Neural cell (in vitro differentiated cells): ENCODE measurements at regions not wholly inside any gene's neighbourhood (a gene's known extent, or its start where the extent isn't known, plus 50 kb on each side); places are given as distances from the start of the nearest gene placed in this dataset.
"Not testable (repeated sequence)": the region's sequence is repeated elsewhere in the genome, so short reads cannot be mapped to it uniquely, and the experiment has no call there.

Experiments used
- H2AFZ ChIP-seq: fragments of 200-600, 300-800 bp; sonication (generic), shearing (Covaris generic); 2 replicates; pipeline ENCODE4 v1.6.0; 2014; ENCODE audit warnings: low read depth, mild to moderate bottlenecking, antibody characterized with exemption, low read length, moderate library complexity
- H3F3A ChIP-seq: fragments of 200-600 bp; shearing (Covaris generic); 2 replicates; pipeline ENCODE4 v1.6.1; 2016; ENCODE audit warnings: mild to moderate bottlenecking, moderate library complexity, mixed read lengths, antibody characterized with exemption, low read length; ENCODE audit not compliant: insufficient read depth, poor library complexity, severe bottlenecking
- H3K27ac ChIP-seq: fragments of 200-600, 300-800 bp; sonication (generic), shearing (Covaris generic); 2 replicates; pipeline ENCODE4 v1.5.1; 2014; ENCODE audit warnings: mild to moderate bottlenecking, low read length, moderate library complexity
- H3K27me3 ChIP-seq: fragments of 300-800, 200-600 bp; sonication (generic), shearing (Covaris generic); 2 replicates; pipeline ENCODE4 v1.6.0; 2014; ENCODE audit warnings: mild to moderate bottlenecking, low read depth, low read length, moderate library complexity; ENCODE audit not compliant: insufficient read depth
- H3K36me3 ChIP-seq: fragments of 300-800, 200-600 bp; sonication (generic), shearing (Covaris generic); 2 replicates; pipeline ENCODE4 v1.5.1; 2014; ENCODE audit warnings: mild to moderate bottlenecking, antibody characterized with exemption, low read length, moderate library complexity; ENCODE audit not compliant: insufficient read depth
- H3K4me2 ChIP-seq: fragments of 300-800, 200-600 bp; sonication (generic), shearing (Covaris generic); 2 replicates; pipeline ENCODE4 v1.6.0; 2014; ENCODE audit warnings: mild to moderate bottlenecking, low read length
- H3K4me3 ChIP-seq: fragments of 300-800, 200-600 bp; sonication (generic), shearing (Covaris generic); 2 replicates; pipeline ENCODE4 v1.5.1; 2014; ENCODE audit warnings: mild to moderate bottlenecking, low read length, moderate library complexity
- H3K79me2 ChIP-seq: fragments of 200-600 bp; shearing (Covaris generic); replicated peaks from 2 replicates; pipeline ENCODE4 v1.6.0; 2014; ENCODE audit warnings: mild to moderate bottlenecking, low read length, moderate library complexity; ENCODE audit not compliant: insufficient read depth
- H3K9ac ChIP-seq: fragments of 300-800, 200-600 bp; sonication (generic), shearing (Covaris generic); 2 replicates; pipeline ENCODE4 v1.6.1; 2016; ENCODE audit warnings: mild to moderate bottlenecking, low read length, mixed read lengths
- H3K9me2 ChIP-seq: fragments of 200-600 bp; shearing (Covaris generic); 2 replicates; pipeline ENCODE4 v1.6.1; 2016; ENCODE audit warnings: mild to moderate bottlenecking, low read length, mixed read lengths; ENCODE audit not compliant: insufficient read depth
- H3K9me3 ChIP-seq: fragments of 200-600, 300-800 bp; sonication (generic), shearing (Covaris generic); 2 replicates; pipeline ENCODE4 v1.6.1; 2016; ENCODE audit warnings: mild to moderate bottlenecking, mixed run types, low read length, moderate library complexity, mixed read lengths
- H4K20me1 ChIP-seq: fragments of 200-600 bp; shearing (Covaris generic); 2 replicates; pipeline ENCODE4 v1.6.1; 2016; ENCODE audit warnings: mild to moderate bottlenecking, mixed run types; ENCODE audit not compliant: insufficient read depth
- CTCF ChIP-seq: fragments of 450-650 bp; IDR thresholded peaks from 2 replicates; pipeline ENCODE4 v1.5.1; 2014; ENCODE audit warnings: antibody characterized with exemption, mild to moderate bottlenecking, moderate library complexity; ENCODE audit not compliant: poor library complexity, severe bottlenecking
- EP300 ChIP-seq: fragments of 450-650 bp; conservative IDR thresholded peaks from 2 replicates; pipeline ENCODE4 v1.6.1; 2014; ENCODE audit warnings: antibody characterized with exemption, mild to moderate bottlenecking, moderate library complexity; ENCODE audit not compliant: poor library complexity, severe bottlenecking
- EZH2 ChIP-seq: fragments of 200-600, 300-800 bp; shearing (Covaris generic), sonication (generic); IDR thresholded peaks from 2 replicates; pipeline ENCODE4 v1.6.1; 2014; ENCODE audit warnings: antibody characterized with exemption, low read length, borderline replicate concordance, mild to moderate bottlenecking; ENCODE audit not compliant: insufficient read depth, poor library complexity, severe bottlenecking
- MXI1 ChIP-seq: fragments of 450-650 bp; conservative IDR thresholded peaks from 2 replicates; pipeline ENCODE4 v1.6.1; 2014; ENCODE audit warnings: antibody characterized with exemption, mild to moderate bottlenecking; ENCODE audit not compliant: poor library complexity, severe bottlenecking
- POLR2AphosphoS5 ChIP-seq: IDR thresholded peaks from 2 replicates; pipeline ENCODE4 v1.6.1; 2012
- RAD21 ChIP-seq: fragments of 450-650 bp; conservative IDR thresholded peaks from 2 replicates; pipeline ENCODE4 v1.6.1; 2014; ENCODE audit warnings: antibody characterized with exemption, mild to moderate bottlenecking, moderate library complexity
- REST ChIP-seq: IDR thresholded peaks from 2 replicates; pipeline ENCODE4 v1.6.1; 2012; ENCODE audit warnings: borderline replicate concordance
- SMC3 ChIP-seq: fragments of 450-650 bp; conservative IDR thresholded peaks from 2 replicates; pipeline ENCODE4 v1.6.1; 2014; ENCODE audit warnings: antibody characterized with exemption, mild to moderate bottlenecking, moderate library complexity; ENCODE audit not compliant: poor library complexity
- TAF1 ChIP-seq: IDR thresholded peaks from 2 replicates; pipeline ENCODE4 v1.6.1; 2012; ENCODE audit warnings: low read depth

- TF ChIP-seq REST, result no peak
- no peak for TF ChIP-seq TAF1
Observed at GRCh38 chrX:13159886-13160285, 115.5 kb upstream of the FAM9C start (continued).

DNA sequence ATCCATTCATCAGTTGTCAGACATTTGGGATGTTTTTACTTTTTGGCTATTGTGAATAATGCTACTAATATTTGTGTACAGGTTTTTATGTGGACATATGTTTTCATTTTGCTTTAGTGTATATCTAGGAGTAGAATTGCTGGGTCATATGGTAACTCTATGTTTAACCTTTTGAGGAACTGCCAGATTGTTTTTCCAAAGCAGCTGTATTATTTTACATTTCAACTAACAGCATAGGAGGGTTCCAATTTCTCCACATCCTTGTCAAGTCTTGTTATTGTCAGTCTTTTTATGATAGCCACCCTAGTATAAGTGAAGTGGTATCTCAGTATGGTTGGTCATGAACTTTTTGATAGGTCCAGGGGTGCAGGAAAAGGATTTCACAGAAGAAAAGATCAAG, 114.5 kb upstream of the FAM9C start:
- TF ChIP-seq EP300, result no peak
- TF ChIP-seq EZH2, result no peak
- TF ChIP-seq SMC3, result no peak
- TF ChIP-seq REST, result no peak
- no peak for TF ChIP-seq TAF1
- TF ChIP-seq CTCF, result no peak
- TF ChIP-seq POLR2AphosphoS5, result no peak
- no peak for TF ChIP-seq RAD21
- no peak for TF ChIP-seq MXI1
- no peaks in the 10 kb centered on the region for H3K36me3 ChIP-seq
- no peaks in the 10 kb centered on the region for H3K27me3 ChIP-seq
- no peaks in the 10 kb centered on the region for H3K9me3 ChIP-seq
- H3K4me2 ChIP-seq, result no peak overlapping the region
- no peaks in the 10 kb centered on the region for H3F3A ChIP-seq
- no peak overlapping the region for H3K9ac ChIP-seq
- H4K20me1 ChIP-seq, result no peaks in the 10 kb centered on the region
- no peaks in the 10 kb centered on the region for H3K79me2 ChIP-seq
- H2AFZ ChIP-seq, result no peak overlapping the region
- H3K4me3 ChIP-seq, result no peak overlapping the region
- H3K9me2 ChIP-seq, result no peaks in the 10 kb centered on the region
- H3K27ac ChIP-seq, result no peak overlapping the region

DNA sequence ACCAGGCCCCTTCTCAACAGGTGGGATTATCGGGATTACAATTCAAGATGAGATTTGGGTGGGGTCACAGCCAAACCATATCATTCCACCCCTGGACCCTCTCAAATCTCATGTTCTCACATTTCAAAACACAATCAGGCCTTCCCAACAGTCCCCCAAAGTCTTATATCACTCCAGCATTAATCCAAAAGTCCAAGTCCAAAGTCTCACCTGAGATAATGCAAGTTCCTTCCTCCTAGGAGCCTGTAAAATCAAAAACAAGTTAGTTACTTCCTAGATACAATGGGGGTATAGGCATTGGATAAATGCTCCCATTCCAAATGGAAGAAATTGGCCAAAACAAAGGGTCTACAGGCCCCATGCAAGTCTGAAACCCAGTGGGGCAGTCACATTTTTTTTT, 111.1 kb upstream of the FAM9C start:
- H3F3A ChIP-seq, H3K4me3 ChIP-seq, H4K20me1 ChIP-seq, H3K79me2 ChIP-seq, H3K9me3 ChIP-seq, H3K27ac ChIP-seq, H2AFZ ChIP-seq, H3K9ac ChIP-seq, H3K4me2 ChIP-seq, H3K9me2 ChIP-seq, H3K36me3 ChIP-seq, H3K27me3 ChIP-seq: not testable (repeated sequence)
